Adrenal gland (tissue), 9 donors: ENCODE measurements at regions not wholly inside any gene's neighbourhood (a gene's known extent, or its start where the extent isn't known, plus 50 kb on each side); places are given as distances from the start of the nearest gene placed in this dataset.

Experiments
- DNase-seq, 7 donors: peaks; one replicate each; pipeline ENCODE4 v3.0.0-alpha.2; 2019 to 2020
- H3K27ac ChIP-seq, 5 donors: fragments of 200-600 bp; sonication (generic) in 4 of 5; 1 replicate in 3 of 5; 2 replicates in 2 of 5; pipeline versions ENCODE4 v1.5.1 to v1.8.0; 2016 to 2020; ENCODE audit warnings: mild to moderate bottlenecking in 1 of 5
- H3K27me3 ChIP-seq: fragments of 200-600 bp; 2 replicates; pipeline ENCODE4 v1.8.0; 2021
- H3K36me3 ChIP-seq, 2 donors: fragments of 200-600 bp; replicated peaks in 1 of 2; 1 replicate in 1 of 2; 2 replicates in 1 of 2; pipeline versions ENCODE4 v1.5.1 to v1.8.0; 2018 to 2022
- H3K4me1 ChIP-seq, 2 donors: fragments of 200-600 bp; replicated peaks in 1 of 2; 1 replicate in 1 of 2; 2 replicates in 1 of 2; pipeline versions ENCODE4 v1.5.1 to v1.8.0; 2018 to 2021
- H3K4me3 ChIP-seq, 4 donors: fragments of 200-600 bp; sonication (generic) in 3 of 4; one replicate each; pipeline ENCODE4 v1.5.1; 2016 to 2018
- H3K9me3 ChIP-seq, 3 donors: fragments of 200-600 bp; sonication (generic) in 1 of 3; replicated peaks in 1 of 3; 1 replicate in 2 of 3; 2 replicates in 1 of 3; pipeline versions ENCODE4 v1.5.1 to v1.8.0; 2016 to 2021
- POLR2A ChIP-seq, 2 donors: fragments of 450-650 bp; IDR thresholded peaks; one replicate each; pipeline ENCODE4 v1.6.1; 2017; ENCODE audit warnings: antibody characterized with exemption in 2 of 2, mild to moderate bottlenecking in 2 of 2, moderate library complexity in 1 of 2
- WGBS, 4 donors: extraction: QIAGEN DNeasy Blood & Tissue Kit in 2 of 4; methylation state at CpG; one replicate each; pipeline versions ENCODE4 v1.1.5 to v1.1.7; 2013 to 2017; 5-methylcytosine and 5-hydroxymethylcytosine counted together
- intact Hi-C, 2 donors: fragments of 100-400 bp; cut with DNase I; formaldehyde crosslinking; loops; one replicate each; pipeline versions ENCODE4 v1.14.1 to v1.15.0; 2022 to 2023
- TF ChIP-seq, protein P1 (sequence below), 6 experiments: fragments of 450-650 bp in 4 of 6; fragments of 200-600 bp in 2 of 6; sonication (generic) in 1 of 6; IDR thresholded peaks; 1 replicate in 5 of 6; 2 replicates in 1 of 6; pipeline versions ENCODE4 v1.5.1 to v1.8.0; 2016 to 2021; ENCODE audit warnings: antibody characterized with exemption in 6 of 6, mild to moderate bottlenecking in 2 of 6, moderate library complexity in 1 of 6
- donor health status: healthy with polysubstance abuse.
- donor health status: Bipolar disorder and iron deficiency.
- donor health status: DM: yes; HTN: yes; CAD: no.
- donor health status: DM: no; HTN: no; CAD: no.
- donor health status: DM: no; HTN: no; CAD: no.

- no peaks in the 10 kb centered on the region for H3K9me3 ChIP-seq
- H3K4me3 ChIP-seq: no peak overlapping the region
- no peaks in the 10 kb centered on the region for H3K4me1 ChIP-seq
- no peak overlapping the region for H3K27ac ChIP-seq
- intact Hi-C loops: no loop called here
- no peaks in the 10 kb centered on the region for H3K36me3 ChIP-seq
- no peak for DNase-seq
- no peaks in the 10 kb centered on the region for H3K27me3 ChIP-seq
- 49 to 64% (median 59%) methylated on average over 1 to 2 of the region's 2 CpGs for WGBS, 4 donors
- TF ChIP-seq, protein P1, sequence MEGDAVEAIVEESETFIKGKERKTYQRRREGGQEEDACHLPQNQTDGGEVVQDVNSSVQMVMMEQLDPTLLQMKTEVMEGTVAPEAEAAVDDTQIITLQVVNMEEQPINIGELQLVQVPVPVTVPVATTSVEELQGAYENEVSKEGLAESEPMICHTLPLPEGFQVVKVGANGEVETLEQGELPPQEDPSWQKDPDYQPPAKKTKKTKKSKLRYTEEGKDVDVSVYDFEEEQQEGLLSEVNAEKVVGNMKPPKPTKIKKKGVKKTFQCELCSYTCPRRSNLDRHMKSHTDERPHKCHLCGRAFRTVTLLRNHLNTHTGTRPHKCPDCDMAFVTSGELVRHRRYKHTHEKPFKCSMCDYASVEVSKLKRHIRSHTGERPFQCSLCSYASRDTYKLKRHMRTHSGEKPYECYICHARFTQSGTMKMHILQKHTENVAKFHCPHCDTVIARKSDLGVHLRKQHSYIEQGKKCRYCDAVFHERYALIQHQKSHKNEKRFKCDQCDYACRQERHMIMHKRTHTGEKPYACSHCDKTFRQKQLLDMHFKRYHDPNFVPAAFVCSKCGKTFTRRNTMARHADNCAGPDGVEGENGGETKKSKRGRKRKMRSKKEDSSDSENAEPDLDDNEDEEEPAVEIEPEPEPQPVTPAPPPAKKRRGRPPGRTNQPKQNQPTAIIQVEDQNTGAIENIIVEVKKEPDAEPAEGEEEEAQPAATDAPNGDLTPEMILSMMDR (IDR thresholded peaks at IDR 0.05): no peak
- no peak for TF ChIP-seq POLR2A (IDR thresholded peaks at IDR 0.05)
These were observed 64.7 kb upstream of the NGF start for GRCh38 chr1:115402753-115403184.

GRCh38 chr1:115401676-115402075 is 63.6 kb upstream of the NGF start:
- intact Hi-C loops: no loop called here
- Histone ChIP-seq H3K4me3 (no peak overlapping the region), H3K4me1 (no peaks in the 10 kb centered on the region), H3K36me3 (no peaks in the 10 kb centered on the region), H3K27ac (no peak overlapping the region), H3K9me3 (no peaks in the 10 kb centered on the region), H3K27me3 (no peaks in the 10 kb centered on the region)
- WGBS, 4 donors: 48 to 54% (median 51%) methylated on average over 1 of the region's 1 CpG
- TF ChIP-seq, protein P1 (IDR thresholded peaks at IDR 0.05): no peak
- no peak for TF ChIP-seq POLR2A (IDR thresholded peaks at IDR 0.05)
- DNase-seq: no peak

DNA sequence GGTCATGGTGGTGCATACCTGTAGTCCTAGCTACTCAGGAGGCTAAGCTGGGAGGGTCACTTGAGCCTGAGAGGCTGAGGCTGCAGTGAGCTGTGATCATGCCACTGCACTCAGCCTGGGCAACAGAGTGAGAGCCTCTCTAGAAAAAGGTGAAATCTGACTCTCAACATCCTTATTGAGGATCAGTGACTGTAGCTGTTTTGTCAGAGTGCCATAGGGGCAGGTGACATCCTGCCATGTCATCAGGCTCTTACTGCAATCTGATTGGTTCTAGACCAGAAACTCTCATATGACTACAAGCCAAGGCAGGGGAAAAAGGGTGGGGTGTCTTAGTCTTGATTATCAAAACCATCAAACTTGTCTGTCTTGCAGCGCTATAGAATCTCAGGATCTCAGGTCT is 62.8 kb upstream of the NGF start:
- H3K36me3 ChIP-seq: no peaks in the 10 kb centered on the region
- no peaks in the 10 kb centered on the region for H3K9me3 ChIP-seq
- H3K4me1 ChIP-seq: no peaks in the 10 kb centered on the region
- no peak overlapping the region for H3K4me3 ChIP-seq
- H3K27ac ChIP-seq: no peak overlapping the region
- H3K27me3 ChIP-seq: no peaks in the 10 kb centered on the region
- intact Hi-C loops: no loop called here
- 95 to 100% (median 99%) methylated on average over 1 of the region's 1 CpG for WGBS, 4 donors
- no peak for DNase-seq
- TF ChIP-seq POLR2A (IDR thresholded peaks at IDR 0.05): no peak
- TF ChIP-seq, protein P1 (IDR thresholded peaks at IDR 0.05): no peak

DNA sequence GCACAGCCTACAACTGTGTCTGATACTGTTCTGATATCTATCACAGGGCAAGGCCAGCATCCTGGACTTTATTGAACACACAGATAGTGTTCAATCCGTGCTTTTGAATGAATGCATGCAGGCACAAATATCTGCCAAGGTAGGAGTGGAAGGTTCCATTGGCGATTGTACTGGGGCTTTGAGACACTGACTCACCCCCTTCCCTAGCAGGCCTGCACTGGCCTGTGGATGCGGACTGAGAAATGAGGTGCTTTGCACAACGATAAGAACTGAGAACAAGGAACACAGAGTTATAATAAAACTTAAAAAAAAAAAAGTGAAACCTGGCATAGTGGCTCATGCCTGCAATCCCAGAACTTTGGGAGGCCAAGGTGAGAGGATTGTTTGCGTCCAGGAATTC is 62.4 kb upstream of the NGF start:
- Histone ChIP-seq H3K4me1 (no peaks in the 10 kb centered on the region), H3K36me3 (no peaks in the 10 kb centered on the region), H3K27me3 (no peaks in the 10 kb centered on the region), H3K4me3 (no peak overlapping the region), H3K27ac (no peak overlapping the region), H3K9me3 (no peaks in the 10 kb centered on the region)
- intact Hi-C loops: no loop called here
- no peak for TF ChIP-seq POLR2A (IDR thresholded peaks at IDR 0.05)
- TF ChIP-seq, protein P1 (IDR thresholded peaks at IDR 0.05): no peak
- no peak for DNase-seq
- 77 to 94% (median 82%) methylated on average over 5 of the region's 5 CpGs for WGBS, 4 donors
